Hepatocyte (in vitro differentiated cells): ENCODE measurements at regions not wholly inside any gene's neighbourhood (a gene's known extent, or its start where the extent isn't known, plus 50 kb on each side); places are given as distances from the start of the nearest gene placed in this dataset.

Experiments
- DNase-seq: peaks from one replicate; pipeline ENCODE4 v3.0.0-alpha.2; 2016; ENCODE audit warnings: low spot score
- H2AFZ ChIP-seq: fragments of 200-600 bp; sonication (generic); 2 replicates; pipeline ENCODE4 v1.6.0; 2016; ENCODE audit warnings: antibody characterized with exemption, mild to moderate bottlenecking
- H3K27ac ChIP-seq: fragments of 200-600 bp; sonication (generic); 2 replicates; pipeline ENCODE4 v1.5.1; 2016; ENCODE audit warnings: mild to moderate bottlenecking
- H3K27me3 ChIP-seq: fragments of 200-600 bp; sonication (generic); 2 replicates; pipeline ENCODE4 v1.6.1; 2016
- H3K36me3 ChIP-seq: fragments of 200-600 bp; sonication (generic); replicated peaks from 2 replicates; pipeline ENCODE4 v1.5.1; 2016; ENCODE audit warnings: low read depth; ENCODE audit not compliant: insufficient read depth
- H3K4me1 ChIP-seq: fragments of 200-600 bp; sonication (generic); 2 replicates; pipeline ENCODE4 v1.5.1; 2016; ENCODE audit warnings: mild to moderate bottlenecking, moderate library complexity; ENCODE audit not compliant: insufficient read depth
- H3K4me2 ChIP-seq: fragments of 200-600 bp; sonication (generic); 2 replicates; pipeline ENCODE4 v1.6.0; 2016
- H3K4me3 ChIP-seq: fragments of 200-600 bp; sonication (generic); 2 replicates; pipeline ENCODE4 v1.5.1; 2016; ENCODE audit warnings: mild to moderate bottlenecking
- H3K79me2 ChIP-seq: fragments of 200-600 bp; sonication (generic); 2 replicates; pipeline ENCODE4 v1.6.0; 2017; ENCODE audit warnings: mild to moderate bottlenecking
- H3K9me2 ChIP-seq: fragments of 200-600 bp; sonication (generic); replicated peaks from 2 replicates; pipeline ENCODE4 v1.6.0; 2017; ENCODE audit warnings: mild to moderate bottlenecking; ENCODE audit not compliant: insufficient read depth
- H3K9me3 ChIP-seq: fragments of 200-600 bp; sonication (generic); 2 replicates; pipeline ENCODE4 v1.5.1; 2016; ENCODE audit warnings: low read depth, mild to moderate bottlenecking
- H4K20me1 ChIP-seq: fragments of 200-600 bp; sonication (generic); 2 replicates; pipeline ENCODE4 v1.6.0; 2016; ENCODE audit warnings: mild to moderate bottlenecking; ENCODE audit not compliant: insufficient read depth, poor library complexity, severe bottlenecking
- EZH2 ChIP-seq: fragments of 200-600 bp; sonication (generic); IDR thresholded peaks from 2 replicates; pipeline ENCODE4 v1.6.1; 2016; ENCODE audit warnings: antibody characterized with exemption, mild to moderate bottlenecking, borderline replicate concordance
- EZH2phosphoT487 ChIP-seq: fragments of 200-600 bp; sonication (generic); IDR thresholded peaks from one replicate; pipeline ENCODE4 v1.6.1; 2018; ENCODE audit warnings: antibody characterized with exemption, mild to moderate bottlenecking, low read depth, moderate library complexity; ENCODE audit not compliant: unreplicated experiment, severe bottlenecking
- WGBS: methylation state at CpG from one replicate; pipeline ENCODE4 v1.1.6; 2016; ENCODE audit warnings: low lambda C conversion rate; ENCODE audit errors: missing lambda C conversion rate; 5-methylcytosine and 5-hydroxymethylcytosine counted together
- TF ChIP-seq, protein P1 (sequence below): fragments of 200-600 bp; sonication (generic); IDR thresholded peaks from 2 replicates; pipeline ENCODE4 v1.5.1; 2016; ENCODE audit warnings: antibody characterized with exemption, mild to moderate bottlenecking; ENCODE audit not compliant: poor library complexity

DNA sequence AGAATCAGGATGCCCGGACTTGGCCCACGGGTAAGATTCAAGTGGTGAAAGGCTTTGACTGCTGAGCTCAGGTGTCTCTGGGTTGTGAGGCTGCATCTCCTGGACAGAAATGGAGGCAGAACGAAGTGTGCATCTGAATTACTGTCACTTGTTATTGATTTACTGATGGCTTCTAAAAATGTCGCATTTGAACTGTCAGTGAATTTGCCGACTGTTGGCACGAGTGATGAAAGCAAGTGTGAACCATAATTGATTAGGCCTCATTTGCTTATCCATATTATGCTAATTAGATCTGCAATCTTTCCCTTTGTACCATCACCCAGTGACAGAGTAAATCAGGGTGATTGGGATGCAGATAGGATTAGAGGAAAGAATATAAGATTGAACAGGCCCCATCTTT lies 252.4 kb downstream of the NUF2 start:
- Histone ChIP-seq H3K4me3 (no peak overlapping the region), H3K4me1 (no peaks in the 10 kb centered on the region), H3K9me2 (no peaks in the 10 kb centered on the region), H3K27ac (no peak overlapping the region), H3K27me3 (no peaks in the 10 kb centered on the region), H4K20me1 (no peaks in the 10 kb centered on the region), H3K79me2 (no peaks in the 10 kb centered on the region), H3K4me2 (no peak overlapping the region), H3K36me3 (no peaks in the 10 kb centered on the region), H3K9me3 (no peaks in the 10 kb centered on the region), H2AFZ (no peak overlapping the region)
- DNase-seq, result no peak
- TF ChIP-seq, protein P1, sequence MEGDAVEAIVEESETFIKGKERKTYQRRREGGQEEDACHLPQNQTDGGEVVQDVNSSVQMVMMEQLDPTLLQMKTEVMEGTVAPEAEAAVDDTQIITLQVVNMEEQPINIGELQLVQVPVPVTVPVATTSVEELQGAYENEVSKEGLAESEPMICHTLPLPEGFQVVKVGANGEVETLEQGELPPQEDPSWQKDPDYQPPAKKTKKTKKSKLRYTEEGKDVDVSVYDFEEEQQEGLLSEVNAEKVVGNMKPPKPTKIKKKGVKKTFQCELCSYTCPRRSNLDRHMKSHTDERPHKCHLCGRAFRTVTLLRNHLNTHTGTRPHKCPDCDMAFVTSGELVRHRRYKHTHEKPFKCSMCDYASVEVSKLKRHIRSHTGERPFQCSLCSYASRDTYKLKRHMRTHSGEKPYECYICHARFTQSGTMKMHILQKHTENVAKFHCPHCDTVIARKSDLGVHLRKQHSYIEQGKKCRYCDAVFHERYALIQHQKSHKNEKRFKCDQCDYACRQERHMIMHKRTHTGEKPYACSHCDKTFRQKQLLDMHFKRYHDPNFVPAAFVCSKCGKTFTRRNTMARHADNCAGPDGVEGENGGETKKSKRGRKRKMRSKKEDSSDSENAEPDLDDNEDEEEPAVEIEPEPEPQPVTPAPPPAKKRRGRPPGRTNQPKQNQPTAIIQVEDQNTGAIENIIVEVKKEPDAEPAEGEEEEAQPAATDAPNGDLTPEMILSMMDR, result no peak
- TF ChIP-seq EZH2phosphoT487 (no peak), EZH2 (no peak)
- 93% methylated on average over 6 of the region's 6 CpGs for WGBS

DNA sequence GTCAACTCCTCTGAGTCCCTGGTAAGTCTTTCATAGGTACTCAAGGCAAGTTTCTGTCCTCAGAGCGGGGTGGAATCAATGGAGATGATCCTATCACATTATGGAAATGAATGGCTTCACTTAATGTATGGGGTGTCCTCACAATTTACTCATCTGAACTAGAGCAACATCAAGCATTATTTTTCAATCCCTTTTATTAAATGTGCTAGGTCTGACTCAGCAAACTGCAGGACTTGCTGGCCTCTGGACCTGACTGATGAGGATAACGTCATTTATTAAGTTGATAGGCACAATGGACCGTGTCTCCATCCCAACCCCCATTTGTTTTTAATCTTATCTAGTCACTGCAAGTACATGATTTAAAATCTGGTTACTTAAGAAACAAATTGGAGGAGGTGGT lies 259.2 kb downstream of the NUF2 start:
- 72% methylated on average over 3 of the region's 3 CpGs for WGBS
- peaks cover 4% of the 10 kb centered on the region for H3K4me1 ChIP-seq
- no peak overlapping the region for H3K27ac ChIP-seq
- no peaks in the 10 kb centered on the region for H3K9me3 ChIP-seq
- H3K9me2 ChIP-seq, result no peaks in the 10 kb centered on the region
- TF ChIP-seq, protein P1, result no peak
- TF ChIP-seq EZH2phosphoT487 (no peak), EZH2 (no peak)
- H3K4me2 ChIP-seq, result no peak overlapping the region
- H3K79me2 ChIP-seq, result no peaks in the 10 kb centered on the region
- no peak overlapping the region for H2AFZ ChIP-seq
- H3K36me3 ChIP-seq, result no peaks in the 10 kb centered on the region
- H3K4me3 ChIP-seq, result no peak overlapping the region
- no peak for DNase-seq
- H3K27me3 ChIP-seq, result no peaks in the 10 kb centered on the region
- no peaks in the 10 kb centered on the region for H4K20me1 ChIP-seq

DNA sequence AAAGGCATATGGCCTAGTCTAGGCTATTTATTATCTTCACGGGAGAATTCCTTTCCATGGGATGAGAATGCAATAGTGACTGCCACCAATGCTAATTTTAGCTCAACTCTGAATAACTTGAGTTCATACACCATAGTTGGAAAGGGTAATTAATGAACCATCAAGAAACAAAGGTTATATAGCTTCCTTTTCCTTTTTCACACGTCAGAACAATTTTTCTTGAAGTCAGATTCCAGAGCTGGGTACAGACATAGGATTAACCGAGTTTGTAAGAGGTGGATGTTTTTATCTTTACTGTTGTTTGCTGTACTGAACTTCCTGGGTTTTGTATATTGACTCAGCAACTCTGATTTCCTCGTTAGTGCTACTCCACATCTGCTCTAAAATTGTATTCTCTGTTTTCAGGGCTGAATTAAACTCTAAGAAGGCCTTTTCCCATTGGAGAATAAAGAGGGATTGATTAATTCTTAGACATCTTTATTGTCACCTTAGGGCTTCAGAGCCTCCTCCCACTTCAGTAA lies 262.0 kb downstream of the NUF2 start:
- Histone ChIP-seq H3K36me3 (no peaks in the 10 kb centered on the region), H3K79me2 (no peaks in the 10 kb centered on the region), H3K27me3 (no peaks in the 10 kb centered on the region), H3K4me3 (no peak overlapping the region), H3K9me3 (no peaks in the 10 kb centered on the region), H3K4me2 (no peak overlapping the region), H2AFZ (no peak overlapping the region), H3K9me2 (no peaks in the 10 kb centered on the region), H3K4me1 (peaks cover 4% of the 10 kb centered on the region), H4K20me1 (no peaks in the 10 kb centered on the region), H3K27ac (no peak overlapping the region)
- no peak for DNase-seq
- WGBS, result 44% methylated on average over 4 of the region's 4 CpGs
- TF ChIP-seq EZH2, result no peak
- TF ChIP-seq EZH2phosphoT487, result no peak
- TF ChIP-seq, protein P1, result no peak

DNA sequence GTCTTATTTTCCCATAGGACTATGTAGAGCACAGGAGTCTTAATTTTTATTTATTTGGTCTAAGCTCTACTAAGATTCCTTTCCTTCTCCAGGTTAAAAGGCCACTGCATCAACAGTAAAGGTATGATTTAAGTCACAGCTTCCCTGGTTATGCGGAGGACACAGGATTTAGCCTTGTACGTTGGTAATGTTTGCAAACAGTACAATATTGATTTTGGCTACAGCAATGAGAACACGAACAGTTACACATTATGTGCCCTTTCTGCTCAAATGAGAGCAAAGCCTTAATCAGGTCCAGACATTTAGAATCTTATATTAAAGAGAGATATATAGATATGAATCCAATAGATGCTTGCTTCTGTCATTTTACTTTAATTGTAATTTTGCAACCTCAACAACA lies 264.0 kb downstream of the NUF2 start:
- H3K27me3 ChIP-seq, result no peaks in the 10 kb centered on the region
- H4K20me1 ChIP-seq, result no peaks in the 10 kb centered on the region
- H3K27ac ChIP-seq, result no peak overlapping the region
- H3K4me2 ChIP-seq, result no peak overlapping the region
- DNase-seq, result no peak
- no peak overlapping the region for H2AFZ ChIP-seq
- TF ChIP-seq, protein P1, result no peak
- TF ChIP-seq EZH2 (no peak), EZH2phosphoT487 (no peak)
- peaks cover 4% of the 10 kb centered on the region for H3K4me1 ChIP-seq
- no peaks in the 10 kb centered on the region for H3K9me3 ChIP-seq
- no peak overlapping the region for H3K4me3 ChIP-seq
- WGBS, result 76% methylated on average over 3 of the region's 3 CpGs
- H3K9me2 ChIP-seq, result no peaks in the 10 kb centered on the region
- H3K79me2 ChIP-seq, result no peaks in the 10 kb centered on the region
- no peaks in the 10 kb centered on the region for H3K36me3 ChIP-seq
